Fibroblast of lung (primary cell): ENCODE measurements at regions not wholly inside any gene's neighbourhood (a gene's known extent, or its start where the extent isn't known, plus 50 kb on each side); places are given as distances from the start of the nearest gene placed in this dataset.

ENCODE experiments used
- DNase-seq, 2 donors: peaks; one replicate each; pipeline versions ENCODE4 v3.0.0 to v3.0.0-alpha.2; 2010; ENCODE audit warnings: low read depth in 2 of 2
- H2AFZ ChIP-seq: 2 replicates; pipeline ENCODE4 v1.5.1; 2012; ENCODE audit warnings: low read length, control low read depth, inconsistent platforms
- H3K27ac ChIP-seq: 2 replicates; pipeline ENCODE4 v1.5.1; 2011; ENCODE audit warnings: low read length, control low read depth; ENCODE audit not compliant: insufficient read depth
- H3K27me3 ChIP-seq: 2 replicates; pipeline ENCODE4 v1.5.1; 2011; ENCODE audit warnings: mild to moderate bottlenecking, low read length; ENCODE audit not compliant: control insufficient read depth, insufficient read depth
- H3K36me3 ChIP-seq: 2 replicates; pipeline ENCODE4 v1.5.1; 2011; ENCODE audit warnings: low read length; ENCODE audit not compliant: control insufficient read depth, insufficient read depth
- H3K4me1 ChIP-seq: 2 replicates; pipeline ENCODE4 v1.5.1; 2011; ENCODE audit warnings: low read length; ENCODE audit not compliant: control insufficient read depth, insufficient read depth; ENCODE audit errors: extremely low read depth
- H3K4me2 ChIP-seq: 2 replicates; pipeline ENCODE4 v1.5.1; 2011; ENCODE audit warnings: low read length, control low read depth; ENCODE audit not compliant: insufficient read depth; ENCODE audit errors: extremely low read depth
- H3K4me3 ChIP-seq, 4 experiments: fragments of 200-600 bp in 1 of 4; sonication (generic) in 1 of 4; replicated peaks in 1 of 4; 2 replicates each; pipeline ENCODE4 v1.5.1; 2011 to 2016; ENCODE audit warnings: low read length in 4 of 4, low read depth in 3 of 4, mild to moderate bottlenecking in 3 of 4, control low read depth in 2 of 4, inconsistent platforms in 1 of 4, mixed read lengths in 1 of 4; ENCODE audit not compliant: insufficient read depth in 1 of 4; ENCODE audit errors: control extremely low read depth in 1 of 4
- H3K79me2 ChIP-seq: 2 replicates; pipeline ENCODE4 v1.5.1; 2012; ENCODE audit warnings: mild to moderate bottlenecking, low read length, inconsistent platforms; ENCODE audit not compliant: control insufficient read depth, insufficient read depth
- H3K9ac ChIP-seq: 2 replicates; pipeline ENCODE4 v1.5.1; 2011; ENCODE audit warnings: mild to moderate bottlenecking, low read length, control low read depth; ENCODE audit not compliant: insufficient read depth
- H3K9me3 ChIP-seq: 2 replicates; pipeline ENCODE4 v1.5.1; 2012; ENCODE audit warnings: low read depth, low read length; ENCODE audit not compliant: control insufficient read depth, insufficient read depth
- H4K20me1 ChIP-seq: 2 replicates; pipeline ENCODE4 v1.5.1; 2011; ENCODE audit warnings: low read length; ENCODE audit not compliant: control insufficient read depth, insufficient read depth; ENCODE audit errors: extremely low read depth
- EZH2 ChIP-seq: IDR thresholded peaks from 2 replicates; pipeline ENCODE4 v1.5.1; 2012; ENCODE audit warnings: low read length, control low read depth, mild to moderate bottlenecking; ENCODE audit errors: missing control alignments
- TF ChIP-seq, protein P1 (sequence below), 2 donors: IDR thresholded peaks in 1 of 2; conservative IDR thresholded peaks in 1 of 2; 1 replicate in 1 of 2; 2 replicates in 1 of 2; pipeline ENCODE4 v1.5.1; 2011 to 2012; ENCODE audit warnings: low read length in 2 of 2, control low read depth in 1 of 2, inconsistent platforms in 1 of 2, low read depth in 1 of 2, mild to moderate bottlenecking in 1 of 2

DNA sequence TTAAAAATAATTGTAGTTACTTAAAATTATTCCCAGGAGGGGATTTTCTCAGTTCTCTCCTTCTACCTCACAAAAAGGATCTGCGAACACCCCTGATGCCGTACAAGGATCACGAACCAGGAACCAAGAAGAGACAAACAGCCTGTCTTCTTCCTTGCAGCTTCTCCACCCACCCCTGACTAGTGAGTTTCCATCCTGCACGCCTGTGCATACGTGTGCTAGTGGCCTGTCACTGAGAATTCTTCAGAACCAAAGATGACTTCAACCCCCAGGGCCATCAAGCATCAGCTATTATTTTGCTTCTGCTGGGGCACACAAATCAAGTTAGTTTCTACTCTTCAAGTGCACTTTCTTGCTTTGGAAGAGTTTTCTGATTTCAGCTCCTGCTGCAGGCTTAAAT lies 175.5 kb upstream of the KLF6 start:
- no peak for TF ChIP-seq EZH2
- TF ChIP-seq, protein P1, sequence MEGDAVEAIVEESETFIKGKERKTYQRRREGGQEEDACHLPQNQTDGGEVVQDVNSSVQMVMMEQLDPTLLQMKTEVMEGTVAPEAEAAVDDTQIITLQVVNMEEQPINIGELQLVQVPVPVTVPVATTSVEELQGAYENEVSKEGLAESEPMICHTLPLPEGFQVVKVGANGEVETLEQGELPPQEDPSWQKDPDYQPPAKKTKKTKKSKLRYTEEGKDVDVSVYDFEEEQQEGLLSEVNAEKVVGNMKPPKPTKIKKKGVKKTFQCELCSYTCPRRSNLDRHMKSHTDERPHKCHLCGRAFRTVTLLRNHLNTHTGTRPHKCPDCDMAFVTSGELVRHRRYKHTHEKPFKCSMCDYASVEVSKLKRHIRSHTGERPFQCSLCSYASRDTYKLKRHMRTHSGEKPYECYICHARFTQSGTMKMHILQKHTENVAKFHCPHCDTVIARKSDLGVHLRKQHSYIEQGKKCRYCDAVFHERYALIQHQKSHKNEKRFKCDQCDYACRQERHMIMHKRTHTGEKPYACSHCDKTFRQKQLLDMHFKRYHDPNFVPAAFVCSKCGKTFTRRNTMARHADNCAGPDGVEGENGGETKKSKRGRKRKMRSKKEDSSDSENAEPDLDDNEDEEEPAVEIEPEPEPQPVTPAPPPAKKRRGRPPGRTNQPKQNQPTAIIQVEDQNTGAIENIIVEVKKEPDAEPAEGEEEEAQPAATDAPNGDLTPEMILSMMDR (conservative IDR thresholded peaks at IDR 0.05 in 1 of 2, IDR thresholded peaks at IDR 0.05 in 1 of 2; ENCODE audit: low read depth in 1 of 2, low read length in 2 of 2) = no peak
- Histone ChIP-seq H3K9ac (no peak overlapping the region), H3K27me3 (no peaks in the 10 kb centered on the region), H3K4me3 (no peak overlapping the region), H2AFZ (no peak overlapping the region), H3K9me3 (no peaks in the 10 kb centered on the region), H3K36me3 (no peaks in the 10 kb centered on the region), H4K20me1 (no peaks in the 10 kb centered on the region), H3K4me2 (no peak overlapping the region), H3K4me1 (no peaks in the 10 kb centered on the region), H3K27ac (no peak overlapping the region), H3K79me2 (no peaks in the 10 kb centered on the region)
- DNase-seq = no peak

DNA sequence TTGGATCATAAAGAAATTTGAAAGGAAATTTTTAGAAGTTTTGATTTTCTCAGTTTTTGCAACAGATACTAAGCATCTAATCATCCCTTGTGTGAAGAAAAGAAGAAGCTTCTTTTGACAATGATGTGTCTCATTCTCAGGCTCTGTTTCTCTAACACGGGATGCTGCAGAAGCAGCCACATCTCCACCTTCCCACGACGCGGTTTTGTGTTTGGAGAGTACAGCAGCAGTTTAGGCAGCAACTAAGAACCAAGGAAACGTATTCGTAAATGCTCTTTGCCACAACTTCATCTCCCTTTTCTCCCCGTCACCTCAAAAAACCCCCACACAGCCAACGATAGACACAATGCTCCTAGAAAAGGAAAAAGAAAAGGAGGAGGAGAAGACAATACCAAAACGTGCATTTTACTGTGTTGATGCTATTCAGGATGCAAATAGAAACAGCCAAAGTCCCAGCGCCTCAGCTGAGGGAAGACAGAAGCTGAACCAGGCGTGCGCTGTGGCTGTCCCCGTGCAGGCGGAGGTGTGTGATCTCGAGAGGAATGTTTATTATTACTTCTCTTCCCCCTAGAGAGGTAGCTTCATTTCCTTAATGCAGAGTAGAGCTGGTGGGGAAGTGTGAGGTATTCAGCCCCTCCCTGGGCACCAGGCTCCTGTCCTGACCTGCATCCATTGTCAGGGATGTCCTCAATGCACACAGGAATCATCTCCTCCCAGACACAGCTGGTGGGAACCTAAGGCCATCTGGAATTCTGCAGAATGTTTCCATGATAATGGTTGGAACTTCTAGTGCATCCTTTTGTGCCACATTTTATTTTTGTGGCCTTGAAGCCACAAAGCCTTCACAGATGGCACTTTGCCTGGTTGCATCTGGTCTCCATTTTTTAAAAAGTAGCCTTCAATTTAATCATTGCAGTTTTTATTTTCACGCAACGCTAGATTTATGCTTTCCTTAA lies 174.6 kb upstream of the KLF6 start:
- Histone ChIP-seq H3K36me3 (no peaks in the 10 kb centered on the region), H3K27ac (no peak overlapping the region), H2AFZ (peak overlapping the region; percentile 13), H3K4me1 (no peaks in the 10 kb centered on the region), H3K4me3 (no peak overlapping the region), H4K20me1 (no peaks in the 10 kb centered on the region), H3K9me3 (no peaks in the 10 kb centered on the region), H3K27me3 (no peaks in the 10 kb centered on the region), H3K4me2 (no peak overlapping the region), H3K9ac (no peak overlapping the region), H3K79me2 (no peaks in the 10 kb centered on the region)
- no peak for DNase-seq
- no peak for TF ChIP-seq EZH2
- TF ChIP-seq, protein P1 (conservative IDR thresholded peaks at IDR 0.05 in 1 of 2, IDR thresholded peaks at IDR 0.05 in 1 of 2; ENCODE audit: low read depth in 1 of 2, low read length in 2 of 2) = no peak

- no peak for TF ChIP-seq EZH2
- TF ChIP-seq, protein P1 (conservative IDR thresholded peaks at IDR 0.05 in 1 of 2, IDR thresholded peaks at IDR 0.05 in 1 of 2; ENCODE audit: low read depth in 1 of 2, low read length in 2 of 2) = no peak
Measured at GRCh38 chr10:3958472-3958996, 173.5 kb upstream of the KLF6 start.

More at GRCh38 chr10:3958472-3958996, 173.5 kb upstream of the KLF6 start:
- Histone ChIP-seq H3K36me3 (no peaks in the 10 kb centered on the region), H3K27ac (no peak overlapping the region), H2AFZ (no peak overlapping the region), H3K79me2 (no peaks in the 10 kb centered on the region), H3K4me2 (no peak overlapping the region), H3K9ac (no peak overlapping the region), H4K20me1 (no peaks in the 10 kb centered on the region), H3K4me3 (no peak overlapping the region), H3K27me3 (no peaks in the 10 kb centered on the region), H3K9me3 (no peaks in the 10 kb centered on the region), H3K4me1 (no peaks in the 10 kb centered on the region)
- no peak for DNase-seq
